Caco-2 (cell line): ENCODE measurements at regions not wholly inside any gene's neighbourhood (a gene's known extent, or its start where the extent isn't known, plus 50 kb on each side); places are given as distances from the start of the nearest gene placed in this dataset.

Experiments used
- BruUV-seq: library from RNA; stranded (reverse); fragments of 400-500 nt; replicated peaks from 2 replicates; lab custom pipeline; 2021; lab: Mats Ljungman, UMichigan
- CTCF ChIA-PET: fragments of 300-600 bp; sonication (Branson Sonifier 250); formaldehyde crosslinking; loops from one replicate; lab custom pipeline; 2022; ENCODE audit warnings: antibody characterized with exemption; lab: Charles Lee
- POLR2A ChIA-PET: fragments of 300-600 bp; sonication (Branson Sonifier 250); formaldehyde crosslinking; loops from one replicate; lab custom pipeline; 2022; ENCODE audit warnings: antibody characterized with exemption; lab: Charles Lee
- DNase-seq, 2 experiments: peaks; one replicate each; pipeline versions ENCODE4 v3.0.0 to v3.0.0-alpha.2; 2020 to 2022
- H3K27me3 ChIP-seq: replicated peaks from 2 replicates; pipeline ENCODE4 v1.6.0; 2011; ENCODE audit warnings: low read length; ENCODE audit not compliant: control insufficient read depth, insufficient read depth
- H3K36me3 ChIP-seq: 2 replicates; pipeline ENCODE4 v1.5.1; 2011; ENCODE audit warnings: low read length; ENCODE audit not compliant: control insufficient read depth, insufficient read depth
- H3K4me1 ChIP-seq: fragments of 250-450 bp; sonication (Bioruptor Pico); 2 replicates; pipeline ENCODE4 v1.5.1; 2020; ENCODE audit warnings: mild to moderate bottlenecking
- H3K4me3 ChIP-seq: 2 replicates; pipeline ENCODE4 v1.5.1; 2011; ENCODE audit warnings: low read depth, mild to moderate bottlenecking, control low read depth, low read length
- H3K9me3 ChIP-seq: fragments of 250-450 bp; sonication (Bioruptor Pico); 2 replicates; pipeline ENCODE4 v1.5.1; 2020; ENCODE audit warnings: mild to moderate bottlenecking, moderate library complexity
- H3K27ac Mint-ChIP-seq: one replicate; pipeline ENCODE4 v1.8.0; 2022; ENCODE audit warnings: mixed read lengths; ENCODE audit not compliant: unreplicated experiment
- H3K27me3 Mint-ChIP-seq: one replicate; pipeline ENCODE4 v1.8.0; 2022; ENCODE audit warnings: mixed read lengths; ENCODE audit not compliant: insufficient read depth, unreplicated experiment
- H3K36me3 Mint-ChIP-seq: one replicate; pipeline ENCODE4 v1.8.0; 2022; ENCODE audit warnings: mild to moderate bottlenecking, mixed read lengths; ENCODE audit not compliant: insufficient read depth, unreplicated experiment
- H3K4me1 Mint-ChIP-seq: one replicate; pipeline ENCODE4 v1.8.0; 2022; ENCODE audit warnings: low read depth, mixed read lengths; ENCODE audit not compliant: unreplicated experiment
- H3K4me3 Mint-ChIP-seq: one replicate; pipeline ENCODE4 v1.8.0; 2022; ENCODE audit warnings: mild to moderate bottlenecking, moderate library complexity, mixed read lengths; ENCODE audit not compliant: unreplicated experiment
- H3K9me3 Mint-ChIP-seq: one replicate; pipeline ENCODE4 v1.8.0; 2022; ENCODE audit warnings: mixed read lengths; ENCODE audit not compliant: unreplicated experiment
- CTCF ChIP-seq, 2 experiments: fragments of 200-600 bp in 1 of 2; IDR thresholded peaks; 1 replicate in 1 of 2; 2 replicates in 1 of 2; pipeline versions ENCODE4 v1.5.1 to v1.8.0; 2011 to 2022; ENCODE audit warnings: antibody characterized with exemption in 1 of 2, control low read depth in 1 of 2, inconsistent platforms in 1 of 2, low read depth in 1 of 2, low read length in 1 of 2, mild to moderate bottlenecking in 1 of 2, moderate library complexity in 1 of 2; ENCODE audit not compliant: insufficient read depth in 1 of 2, severe bottlenecking in 1 of 2, unreplicated experiment in 1 of 2
- intact Hi-C: fragments of 100-400 bp; cut with micrococcal nuclease; formaldehyde crosslinking; loops from one replicate; pipeline ENCODE4 v1.10.0; 2022; ENCODE audit not compliant: unreplicated experiment

- BruUV-seq = no TSS peak
These were observed 204.7 kb downstream of the RHOU start for GRCh38 chr1:228939881-228940392.

GRCh38 chr1:228940526-228940925 is 205.2 kb downstream of the RHOU start:
- no peak overlapping the region for H3K4me3 Mint-ChIP-seq
- no peak for TF ChIP-seq CTCF (IDR thresholded peaks at IDR 0.05; ENCODE audit: insufficient read depth in 1 of 2, low read depth in 1 of 2, low read length in 1 of 2, severe bottlenecking in 1 of 2, unreplicated experiment in 1 of 2)
- Histone ChIP-seq H3K4me3 (no peak overlapping the region), H3K36me3 (no peaks in the 10 kb centered on the region), H3K9me3 (no peaks in the 10 kb centered on the region), H3K4me1 (peaks cover 9% of the 10 kb centered on the region), H3K27me3 (no peaks in the 10 kb centered on the region)
- H3K27ac Mint-ChIP-seq = no peak overlapping the region
- no peaks in the 10 kb centered on the region for H3K9me3 Mint-ChIP-seq
- intact Hi-C loops = no loop called here
- ChIA-PET CTCF (no interaction called here), POLR2A (no interaction called here)
- no peaks in the 10 kb centered on the region for H3K36me3 Mint-ChIP-seq
- DNase-seq = no peak
- H3K27me3 Mint-ChIP-seq = no peaks in the 10 kb centered on the region
- peaks cover 34% of the 10 kb centered on the region for H3K4me1 Mint-ChIP-seq
- BruUV-seq = no TSS peak

More at GRCh38 chr1:228939881-228940392, 204.7 kb downstream of the RHOU start:
- peak overlapping the region; percentile 28 for H3K27ac Mint-ChIP-seq
- peaks cover 35% of the 10 kb centered on the region for H3K4me1 Mint-ChIP-seq
- no peak for DNase-seq
- Histone ChIP-seq H3K4me1 (peaks cover 15% of the 10 kb centered on the region), H3K9me3 (no peaks in the 10 kb centered on the region), H3K4me3 (no peak overlapping the region), H3K36me3 (no peaks in the 10 kb centered on the region), H3K27me3 (no peaks in the 10 kb centered on the region)
- H3K36me3 Mint-ChIP-seq = no peaks in the 10 kb centered on the region
- CTCF ChIA-PET = no interaction called here
- POLR2A ChIA-PET = no interaction called here
- H3K4me3 Mint-ChIP-seq = no peak overlapping the region
- no peak for TF ChIP-seq CTCF (IDR thresholded peaks at IDR 0.05; ENCODE audit: insufficient read depth in 1 of 2, low read depth in 1 of 2, low read length in 1 of 2, severe bottlenecking in 1 of 2, unreplicated experiment in 1 of 2)
- no peaks in the 10 kb centered on the region for H3K27me3 Mint-ChIP-seq
- no peaks in the 10 kb centered on the region for H3K9me3 Mint-ChIP-seq
- intact Hi-C loops = no loop called here

- no TSS peak for BruUV-seq
- H3K27me3 Mint-ChIP-seq = no peaks in the 10 kb centered on the region
- intact Hi-C loops = no loop called here
- H3K36me3 ChIP-seq = no peaks in the 10 kb centered on the region
- no peaks in the 10 kb centered on the region for H3K36me3 Mint-ChIP-seq
- H3K4me1 ChIP-seq = peaks cover 5% of the 10 kb centered on the region
- no peak for DNase-seq
- no peak overlapping the region for H3K4me3 ChIP-seq
- H3K4me3 Mint-ChIP-seq = no peak overlapping the region
- H3K9me3 Mint-ChIP-seq = no peaks in the 10 kb centered on the region
- no peak overlapping the region for H3K27ac Mint-ChIP-seq
- TF ChIP-seq CTCF (IDR thresholded peaks at IDR 0.05; ENCODE audit: insufficient read depth in 1 of 2, low read depth in 1 of 2, low read length in 1 of 2, severe bottlenecking in 1 of 2, unreplicated experiment in 1 of 2) = no peak
- peaks cover 30% of the 10 kb centered on the region for H3K4me1 Mint-ChIP-seq
- no peaks in the 10 kb centered on the region for H3K9me3 ChIP-seq
- ChIA-PET CTCF (no interaction called here), POLR2A (no interaction called here)
- no peaks in the 10 kb centered on the region for H3K27me3 ChIP-seq
These were observed 205.6 kb downstream of the RHOU start for GRCh38 chr1:228940926-228941325.
